ENCODE measurements at regions not wholly inside any gene's neighbourhood (a gene's known extent, or its start where the extent isn't known, plus 50 kb on each side); places are given as distances from the start of the nearest gene placed in this dataset.

DNA sequence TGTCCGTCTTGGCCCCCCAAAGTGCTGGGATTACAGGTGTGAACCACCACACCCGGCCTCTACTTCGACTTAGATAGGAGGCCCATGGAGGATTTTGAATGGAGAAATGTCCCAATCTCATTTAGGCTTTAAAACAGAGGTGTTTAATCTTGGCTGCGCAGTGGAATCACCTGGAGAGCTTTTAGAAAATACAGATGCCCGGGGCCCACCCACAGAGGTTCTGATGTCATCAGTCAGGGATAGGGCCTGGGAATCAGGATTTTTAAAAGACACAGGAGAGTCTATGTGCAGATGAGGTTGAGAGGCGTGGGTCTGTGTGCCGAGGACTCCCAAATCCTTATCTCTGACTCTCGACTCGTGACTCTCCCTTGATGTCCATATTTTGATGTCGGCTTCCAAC, 124.0 kb upstream of the BOD1 start:
- Mint-ChIP-seq H3K4me3 (no peak overlapping the region), H3K36me3 (no peaks in the 10 kb centered on the region), H3K27ac (peak overlapping the region; percentile 58), H3K4me1 (ENCODE audit: unreplicated experiment) (peaks cover 49% of the 10 kb centered on the region), H3K9me3 (peaks cover 5% of the 10 kb centered on the region), H3K27me3 (no peaks in the 10 kb centered on the region)
- TF ChIP-seq, protein P1, sequence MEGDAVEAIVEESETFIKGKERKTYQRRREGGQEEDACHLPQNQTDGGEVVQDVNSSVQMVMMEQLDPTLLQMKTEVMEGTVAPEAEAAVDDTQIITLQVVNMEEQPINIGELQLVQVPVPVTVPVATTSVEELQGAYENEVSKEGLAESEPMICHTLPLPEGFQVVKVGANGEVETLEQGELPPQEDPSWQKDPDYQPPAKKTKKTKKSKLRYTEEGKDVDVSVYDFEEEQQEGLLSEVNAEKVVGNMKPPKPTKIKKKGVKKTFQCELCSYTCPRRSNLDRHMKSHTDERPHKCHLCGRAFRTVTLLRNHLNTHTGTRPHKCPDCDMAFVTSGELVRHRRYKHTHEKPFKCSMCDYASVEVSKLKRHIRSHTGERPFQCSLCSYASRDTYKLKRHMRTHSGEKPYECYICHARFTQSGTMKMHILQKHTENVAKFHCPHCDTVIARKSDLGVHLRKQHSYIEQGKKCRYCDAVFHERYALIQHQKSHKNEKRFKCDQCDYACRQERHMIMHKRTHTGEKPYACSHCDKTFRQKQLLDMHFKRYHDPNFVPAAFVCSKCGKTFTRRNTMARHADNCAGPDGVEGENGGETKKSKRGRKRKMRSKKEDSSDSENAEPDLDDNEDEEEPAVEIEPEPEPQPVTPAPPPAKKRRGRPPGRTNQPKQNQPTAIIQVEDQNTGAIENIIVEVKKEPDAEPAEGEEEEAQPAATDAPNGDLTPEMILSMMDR (conservative IDR thresholded peaks at IDR 0.05): no peak
- no peak for DNase-seq (ENCODE audit: extremely low spot score, unreplicated experiment)

DNA sequence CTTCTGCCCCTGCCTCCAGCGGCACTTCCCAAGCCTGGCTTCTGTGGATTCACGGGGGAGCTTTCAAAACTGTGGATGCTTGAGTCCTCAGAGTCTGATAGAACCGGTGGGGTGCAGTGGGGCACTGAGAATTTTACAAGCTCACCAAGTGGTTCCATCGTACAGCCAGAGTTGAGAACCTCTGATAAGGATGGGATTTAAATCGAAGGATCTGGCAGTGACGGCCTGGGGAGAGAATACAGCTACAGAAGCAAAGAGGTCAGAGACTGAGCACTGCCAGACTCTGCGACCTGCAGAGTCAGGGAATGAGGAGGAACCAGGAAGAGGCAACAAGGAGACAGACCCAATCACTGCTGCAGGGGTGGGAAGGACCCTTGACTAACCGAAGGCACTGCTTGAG, 124.6 kb upstream of the BOD1 start:
- no peaks in the 10 kb centered on the region for H3K27me3 Mint-ChIP-seq
- TF ChIP-seq, protein P1 (conservative IDR thresholded peaks at IDR 0.05): no peak

GRCh38 chr5:173741729-173742431, 125.4 kb upstream of the BOD1 start:
- Mint-ChIP-seq H3K4me1 (ENCODE audit: unreplicated experiment) (peaks cover 49% of the 10 kb centered on the region), H3K4me3 (no peak overlapping the region), H3K27ac (no peak overlapping the region), H3K27me3 (no peaks in the 10 kb centered on the region), H3K9me3 (peaks cover 5% of the 10 kb centered on the region), H3K36me3 (no peaks in the 10 kb centered on the region)
- TF ChIP-seq, protein P1 (conservative IDR thresholded peaks at IDR 0.05): no peak
- DNase-seq (ENCODE audit: extremely low spot score, unreplicated experiment): no peak

More for the DNA sequence above, 124.6 kb upstream of the BOD1 start:
- peaks cover 5% of the 10 kb centered on the region for H3K9me3 Mint-ChIP-seq
- DNase-seq (ENCODE audit: extremely low spot score, unreplicated experiment): no peak
- no peaks in the 10 kb centered on the region for H3K36me3 Mint-ChIP-seq
- peaks cover 52% of the 10 kb centered on the region for H3K4me1 Mint-ChIP-seq (ENCODE audit: unreplicated experiment)
- H3K27ac Mint-ChIP-seq: peak overlapping the region; percentile 58
- H3K4me3 Mint-ChIP-seq: no peak overlapping the region

DNA sequence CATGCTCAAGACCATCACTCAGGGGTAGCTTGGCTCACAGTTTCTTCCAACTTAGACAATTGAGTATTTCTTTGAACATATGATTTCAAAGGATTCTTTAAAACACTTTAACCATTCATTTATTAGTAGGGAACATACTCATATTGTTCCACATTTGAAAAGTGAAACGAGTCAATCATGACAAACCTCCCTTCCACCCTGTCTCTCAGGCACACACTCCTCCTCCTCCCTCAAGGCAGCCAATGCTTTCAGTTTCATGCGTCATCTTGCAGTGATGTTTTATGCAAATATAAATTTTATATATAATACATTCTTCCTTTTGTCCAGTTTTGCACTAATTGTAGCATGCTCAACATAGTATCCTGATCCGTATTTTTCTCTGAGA, 126.0 kb upstream of the BOD1 start:
- Mint-ChIP-seq H3K27me3 (no peaks in the 10 kb centered on the region), H3K4me1 (ENCODE audit: unreplicated experiment) (peaks cover 46% of the 10 kb centered on the region), H3K27ac (no peak overlapping the region), H3K9me3 (peaks cover 5% of the 10 kb centered on the region), H3K4me3 (no peak overlapping the region), H3K36me3 (no peaks in the 10 kb centered on the region)
- DNase-seq (ENCODE audit: extremely low spot score, unreplicated experiment): no peak
- TF ChIP-seq, protein P1 (conservative IDR thresholded peaks at IDR 0.05): no peak

DNA sequence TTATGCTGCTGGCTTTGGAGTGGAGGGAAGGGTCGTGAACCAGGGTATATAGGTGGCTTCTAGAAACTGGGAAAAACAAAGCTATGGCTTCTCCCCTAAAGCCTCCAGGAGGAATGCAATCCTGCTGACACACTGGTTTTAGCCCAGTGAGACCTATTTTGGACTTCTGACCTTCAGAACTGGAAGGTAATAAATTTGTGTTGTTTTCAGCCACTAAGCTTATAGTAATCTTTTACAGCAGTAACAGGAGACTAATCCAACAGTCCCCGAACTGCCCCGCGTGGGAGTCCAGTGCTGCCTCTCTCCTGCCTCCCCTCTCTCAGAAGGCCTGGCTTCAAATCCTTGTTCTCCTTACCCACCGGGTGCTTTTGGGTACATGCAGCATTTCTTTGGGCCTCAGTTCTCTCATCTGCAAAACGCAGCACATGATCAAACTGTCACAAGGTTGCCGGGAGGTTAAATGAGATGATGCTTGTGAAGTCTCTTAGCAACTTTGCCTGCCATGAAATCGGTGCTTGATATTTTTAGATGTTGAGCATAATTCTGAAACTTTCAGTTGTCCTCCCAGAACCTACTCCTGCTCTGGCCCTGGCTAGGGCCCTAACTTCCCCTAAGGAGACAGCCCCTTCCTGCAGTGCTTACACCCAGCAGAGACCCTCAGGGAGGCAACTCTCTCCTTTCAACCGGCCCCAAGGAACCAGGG, 127.3 kb upstream of the BOD1 start:
- H3K27me3 Mint-ChIP-seq: no peaks in the 10 kb centered on the region
- H3K36me3 Mint-ChIP-seq: no peaks in the 10 kb centered on the region
- H3K27ac Mint-ChIP-seq: peak overlapping the region; percentile 35
- peaks cover 5% of the 10 kb centered on the region for H3K9me3 Mint-ChIP-seq
- DNase-seq (ENCODE audit: extremely low spot score, unreplicated experiment): no peak
- H3K4me3 Mint-ChIP-seq: no peak overlapping the region
- TF ChIP-seq, protein P1 (conservative IDR thresholded peaks at IDR 0.05): no peak
- peaks cover 43% of the 10 kb centered on the region for H3K4me1 Mint-ChIP-seq (ENCODE audit: unreplicated experiment)
